Neural cell (in vitro differentiated cells): ENCODE measurements at regions not wholly inside any gene's neighbourhood (a gene's known extent, or its start where the extent isn't known, plus 50 kb on each side); places are given as distances from the start of the nearest gene placed in this dataset.

Source experiments
- CTCF ChIP-seq: fragments of 450-650 bp; IDR thresholded peaks from 2 replicates; pipeline ENCODE4 v1.5.1; 2014; ENCODE audit warnings: antibody characterized with exemption, mild to moderate bottlenecking, moderate library complexity; ENCODE audit not compliant: poor library complexity, severe bottlenecking
- EP300 ChIP-seq: fragments of 450-650 bp; conservative IDR thresholded peaks from 2 replicates; pipeline ENCODE4 v1.6.1; 2014; ENCODE audit warnings: antibody characterized with exemption, mild to moderate bottlenecking, moderate library complexity; ENCODE audit not compliant: poor library complexity, severe bottlenecking
- EZH2 ChIP-seq: fragments of 200-600, 300-800 bp; shearing (Covaris generic), sonication (generic); IDR thresholded peaks from 2 replicates; pipeline ENCODE4 v1.6.1; 2014; ENCODE audit warnings: antibody characterized with exemption, low read length, borderline replicate concordance, mild to moderate bottlenecking; ENCODE audit not compliant: insufficient read depth, poor library complexity, severe bottlenecking
- MXI1 ChIP-seq: fragments of 450-650 bp; conservative IDR thresholded peaks from 2 replicates; pipeline ENCODE4 v1.6.1; 2014; ENCODE audit warnings: antibody characterized with exemption, mild to moderate bottlenecking; ENCODE audit not compliant: poor library complexity, severe bottlenecking
- POLR2AphosphoS5 ChIP-seq: IDR thresholded peaks from 2 replicates; pipeline ENCODE4 v1.6.1; 2012
- RAD21 ChIP-seq: fragments of 450-650 bp; conservative IDR thresholded peaks from 2 replicates; pipeline ENCODE4 v1.6.1; 2014; ENCODE audit warnings: antibody characterized with exemption, mild to moderate bottlenecking, moderate library complexity
- SMC3 ChIP-seq: fragments of 450-650 bp; conservative IDR thresholded peaks from 2 replicates; pipeline ENCODE4 v1.6.1; 2014; ENCODE audit warnings: antibody characterized with exemption, mild to moderate bottlenecking, moderate library complexity; ENCODE audit not compliant: poor library complexity
- TAF1 ChIP-seq: IDR thresholded peaks from 2 replicates; pipeline ENCODE4 v1.6.1; 2012; ENCODE audit warnings: low read depth
- TF ChIP-seq, protein P1 (sequence below): IDR thresholded peaks from 2 replicates; pipeline ENCODE4 v1.6.1; 2012; ENCODE audit warnings: borderline replicate concordance

DNA sequence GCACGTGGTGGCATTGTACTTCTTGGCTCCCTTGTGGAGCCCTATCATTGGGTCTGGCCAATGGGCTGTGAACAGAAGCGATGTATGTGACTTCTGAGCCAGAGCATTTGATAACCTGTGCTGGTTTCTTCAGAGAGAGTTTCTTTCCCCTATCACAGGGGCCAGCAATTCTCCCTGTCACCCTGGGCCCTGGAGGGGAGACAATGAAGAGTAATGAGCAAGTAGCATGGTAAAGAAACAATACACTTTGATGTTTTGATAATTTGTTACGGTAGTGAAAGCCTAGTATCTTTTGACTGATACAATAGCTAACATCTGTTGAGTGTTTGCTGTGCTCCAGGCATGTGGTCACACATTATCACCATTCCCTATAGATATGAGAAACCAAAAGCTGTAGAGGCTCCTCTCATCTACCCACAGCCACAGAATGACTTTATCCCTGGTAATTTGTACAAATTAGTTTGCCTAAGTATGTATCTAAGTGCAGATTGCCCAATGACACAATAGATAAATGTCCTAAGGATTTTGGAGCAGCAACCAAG, 113.4 kb upstream of the SVIL start:
- TF ChIP-seq TAF1 (no peak), EZH2 (no peak), CTCF (no peak), EP300 (no peak), POLR2AphosphoS5 (no peak), RAD21 (no peak), SMC3 (no peak), MXI1 (no peak)
- TF ChIP-seq, protein P1, sequence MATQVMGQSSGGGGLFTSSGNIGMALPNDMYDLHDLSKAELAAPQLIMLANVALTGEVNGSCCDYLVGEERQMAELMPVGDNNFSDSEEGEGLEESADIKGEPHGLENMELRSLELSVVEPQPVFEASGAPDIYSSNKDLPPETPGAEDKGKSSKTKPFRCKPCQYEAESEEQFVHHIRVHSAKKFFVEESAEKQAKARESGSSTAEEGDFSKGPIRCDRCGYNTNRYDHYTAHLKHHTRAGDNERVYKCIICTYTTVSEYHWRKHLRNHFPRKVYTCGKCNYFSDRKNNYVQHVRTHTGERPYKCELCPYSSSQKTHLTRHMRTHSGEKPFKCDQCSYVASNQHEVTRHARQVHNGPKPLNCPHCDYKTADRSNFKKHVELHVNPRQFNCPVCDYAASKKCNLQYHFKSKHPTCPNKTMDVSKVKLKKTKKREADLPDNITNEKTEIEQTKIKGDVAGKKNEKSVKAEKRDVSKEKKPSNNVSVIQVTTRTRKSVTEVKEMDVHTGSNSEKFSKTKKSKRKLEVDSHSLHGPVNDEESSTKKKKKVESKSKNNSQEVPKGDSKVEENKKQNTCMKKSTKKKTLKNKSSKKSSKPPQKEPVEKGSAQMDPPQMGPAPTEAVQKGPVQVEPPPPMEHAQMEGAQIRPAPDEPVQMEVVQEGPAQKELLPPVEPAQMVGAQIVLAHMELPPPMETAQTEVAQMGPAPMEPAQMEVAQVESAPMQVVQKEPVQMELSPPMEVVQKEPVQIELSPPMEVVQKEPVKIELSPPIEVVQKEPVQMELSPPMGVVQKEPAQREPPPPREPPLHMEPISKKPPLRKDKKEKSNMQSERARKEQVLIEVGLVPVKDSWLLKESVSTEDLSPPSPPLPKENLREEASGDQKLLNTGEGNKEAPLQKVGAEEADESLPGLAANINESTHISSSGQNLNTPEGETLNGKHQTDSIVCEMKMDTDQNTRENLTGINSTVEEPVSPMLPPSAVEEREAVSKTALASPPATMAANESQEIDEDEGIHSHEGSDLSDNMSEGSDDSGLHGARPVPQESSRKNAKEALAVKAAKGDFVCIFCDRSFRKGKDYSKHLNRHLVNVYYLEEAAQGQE: no peak
